A549 (cell line): ENCODE measurements at regions not wholly inside any gene's neighbourhood (a gene's known extent, or its start where the extent isn't known, plus 50 kb on each side); places are given as distances from the start of the nearest gene placed in this dataset.

Experiments used
- ATAC-seq, 2 experiments: fragments of 200-7000 bp in 1 of 2; fragments of >200 bp in 1 of 2; cut with Nextera tagmentation in 1 of 2; cut with Tn5 transposase in 1 of 2; 3 replicates each; pipeline versions ENCODE4 v1.8.0 to v1.9.1; 2018 to 2020; ENCODE audit warnings: mild to moderate bottlenecking in 1 of 2, moderate library complexity in 1 of 2
- CTCF ChIA-PET: fragments of 300-600 bp; sonication (Branson Sonifier 250); formaldehyde crosslinking; extraction: SDS; loops from one replicate; lab custom pipeline; 2021; ENCODE audit warnings: antibody characterized with exemption, inconsistent platforms; lab: Yijun Ruan, JAX
- POLR2A ChIA-PET: fragments of 350-600 bp; formaldehyde crosslinking; extraction: SDS; loops from one replicate; lab custom pipeline; 2021; ENCODE audit warnings: antibody characterized with exemption, inconsistent platforms; lab: Yijun Ruan, JAX
- DNase-seq, 2 experiments: peaks; one replicate each; pipeline versions ENCODE4 v3.0.0 to v3.0.0-alpha.2; 2011 to 2016; ENCODE audit warnings: low read depth in 1 of 2, low spot score in 1 of 2
- FAIRE-seq: peaks from 2 replicates; lab custom pipeline; 2011; peaks lifted over from hg19 to GRCh38; lab: Jason Lieb, UNC
- H3K27ac ChIP-seq, 2 experiments: fragments of >200 bp; sonication (Bioruptor Twin); formaldehyde crosslinking; 3 replicates each; pipeline ENCODE4 v1.5.1; 2016 to 2017
- H3K4me1 ChIP-seq: fragments of >200 bp; sonication (Bioruptor Twin); formaldehyde crosslinking; 3 replicates; pipeline ENCODE4 v1.6.1; 2016
- H3K4me2 ChIP-seq: fragments of >200 bp; sonication (Bioruptor Twin); formaldehyde crosslinking; 3 replicates; pipeline ENCODE4 v1.6.1; 2016
- H3K4me3 ChIP-seq: fragments of >200 bp; sonication (Bioruptor Twin); formaldehyde crosslinking; 3 replicates; pipeline ENCODE4 v1.5.1; 2016
- H3K9me3 ChIP-seq: fragments of >200 bp; sonication (Bioruptor Twin); formaldehyde crosslinking; 3 replicates; pipeline ENCODE4 v1.6.1; 2016
- BHLHE40 ChIP-seq: IDR thresholded peaks from 2 replicates; pipeline ENCODE4 v1.6.1; 2012; ENCODE audit warnings: low read depth, low read length, inconsistent platforms
- CBX2 ChIP-seq: fragments of 200-600 bp; sonication (generic); IDR thresholded peaks from 2 replicates; pipeline ENCODE4 v1.6.1; 2016; ENCODE audit warnings: low read depth, mild to moderate bottlenecking, borderline replicate concordance
- CEBPB ChIP-seq, 2 experiments: fragments of >200 bp in 1 of 2; sonication (Bioruptor Twin) in 1 of 2; formaldehyde crosslinking in 1 of 2; IDR thresholded peaks; 2 replicates each; pipeline ENCODE4 v1.6.1; 2012 to 2016
- CHD2 ChIP-seq: fragments of 150-350 bp; IDR thresholded peaks from 2 replicates; pipeline ENCODE4 v1.6.1; 2014; ENCODE audit warnings: low read length; ENCODE audit not compliant: partially characterized antibody
- ELK1 ChIP-seq: fragments of 150-350 bp; IDR thresholded peaks from 2 replicates; pipeline ENCODE4 v1.6.1; 2014; ENCODE audit warnings: low read depth, mild to moderate bottlenecking, low read length
- EP300 ChIP-seq, 2 experiments: fragments of >200 bp; sonication (Bioruptor Twin); formaldehyde crosslinking; IDR thresholded peaks; 2 replicates in 1 of 2; 3 replicates in 1 of 2; pipeline ENCODE4 v1.6.1; 2016 to 2017
- ESRRA ChIP-seq: fragments of 150-350 bp; IDR thresholded peaks from 2 replicates; pipeline ENCODE4 v1.6.1; 2014; ENCODE audit warnings: mild to moderate bottlenecking, low read length, borderline replicate concordance
- FOSB ChIP-seq: fragments of 250-450 bp; sonication (Bioruptor Pico); IDR thresholded peaks from 2 replicates; pipeline ENCODE4 v1.5.0; 2020; ENCODE audit warnings: mild to moderate bottlenecking, moderate library complexity
- FOSL2 ChIP-seq, 2 experiments: fragments of 450-650 bp in 1 of 2; fragments of >200 bp in 1 of 2; sonication (Bioruptor Twin) in 1 of 2; formaldehyde crosslinking; IDR thresholded peaks; 2 replicates each; pipeline versions ENCODE4 v1.5.0 to v1.6.1; 2016 to 2020; ENCODE audit warnings: mild to moderate bottlenecking in 1 of 2, moderate library complexity in 1 of 2
- HMGXB4 ChIP-seq: fragments of 250-450 bp; sonication (Bioruptor Pico); IDR thresholded peaks from 2 replicates; pipeline ENCODE4 v1.5.0; 2021; ENCODE audit warnings: mild to moderate bottlenecking, moderate library complexity, borderline replicate concordance
- HOXA7 ChIP-seq: fragments of 250-450 bp; sonication (Bioruptor Pico); IDR thresholded peaks from 2 replicates; pipeline ENCODE4 v1.5.0; 2020; ENCODE audit warnings: mild to moderate bottlenecking, moderate library complexity
- HOXB5 ChIP-seq: fragments of 250-450 bp; sonication (Bioruptor Pico); IDR thresholded peaks from 2 replicates; pipeline ENCODE4 v1.5.0; 2020; ENCODE audit warnings: mild to moderate bottlenecking, moderate library complexity
- JUN ChIP-seq, 2 experiments: fragments of >200 bp; sonication (Bioruptor Twin); formaldehyde crosslinking; IDR thresholded peaks; 2 replicates in 1 of 2; 3 replicates in 1 of 2; pipeline ENCODE4 v1.6.1; 2016 to 2017
- JUNB ChIP-seq: fragments of >200 bp; sonication (Bioruptor Twin); formaldehyde crosslinking; IDR thresholded peaks from 2 replicates; pipeline ENCODE4 v1.6.1; 2016
- MAFK ChIP-seq: fragments of 450-650 bp; IDR thresholded peaks from 2 replicates; pipeline ENCODE4 v1.6.1; 2014; ENCODE audit not compliant: partially characterized antibody
- NFE2L2 ChIP-seq: fragments of 150-350 bp; conservative IDR thresholded peaks from 2 replicates; pipeline ENCODE4 v1.6.1; 2014; ENCODE audit warnings: low read length
- NR3C1 ChIP-seq: fragments of >200 bp; sonication (Bioruptor Twin); formaldehyde crosslinking; IDR thresholded peaks from 3 replicates; pipeline ENCODE4 v1.6.1; 2017
- RAD21 ChIP-seq, 2 experiments: fragments of >200 bp in 1 of 2; sonication (Bioruptor Twin) in 1 of 2; formaldehyde crosslinking in 1 of 2; IDR thresholded peaks in 1 of 2; conservative IDR thresholded peaks in 1 of 2; 2 replicates in 1 of 2; 3 replicates in 1 of 2; pipeline ENCODE4 v1.6.1; 2012 to 2018; ENCODE audit warnings: inconsistent platforms in 1 of 2
- RARB ChIP-seq: fragments of 250-450 bp; sonication (Bioruptor Pico); IDR thresholded peaks from 2 replicates; pipeline ENCODE4 v1.8.0; 2021; ENCODE audit warnings: mild to moderate bottlenecking, moderate library complexity
- RCOR1 ChIP-seq: fragments of 150-350 bp; IDR thresholded peaks from 2 replicates; pipeline ENCODE4 v1.6.1; 2014; ENCODE audit warnings: antibody characterized with exemption, low read length, low read depth
- REST ChIP-seq: fragments of 200-600 bp; sonication (generic); IDR thresholded peaks from 2 replicates; pipeline ENCODE4 v1.6.1; 2016; ENCODE audit warnings: antibody characterized with exemption, mild to moderate bottlenecking, moderate library complexity
- RFX5 ChIP-seq: fragments of 450-650 bp; IDR thresholded peaks from 2 replicates; pipeline ENCODE4 v1.7.1; 2014; ENCODE audit warnings: antibody characterized with exemption, mild to moderate bottlenecking, moderate library complexity
- SREBF2 ChIP-seq: fragments of 450-650 bp; IDR thresholded peaks from 2 replicates; pipeline ENCODE4 v1.6.1; 2014; ENCODE audit warnings: mild to moderate bottlenecking, moderate library complexity
- TP53 ChIP-seq: fragments of 250-450 bp; sonication (Bioruptor Pico); IDR thresholded peaks from 2 replicates; pipeline ENCODE4 v1.5.0; 2021; ENCODE audit warnings: mild to moderate bottlenecking, moderate library complexity
- ZFP36 ChIP-seq: fragments of 450-650 bp; IDR thresholded peaks from 2 replicates; pipeline ENCODE4 v1.6.1; 2014; ENCODE audit warnings: borderline replicate concordance; ENCODE audit not compliant: partially characterized antibody
- ZNF302 ChIP-seq: fragments of 250-450 bp; sonication (Bioruptor Pico); IDR thresholded peaks from 2 replicates; pipeline ENCODE4 v1.9.0; 2021; ENCODE audit warnings: inconsistent platforms, mild to moderate bottlenecking, moderate library complexity
- ZSCAN20 ChIP-seq: fragments of 250-450 bp; sonication (Bioruptor Pico); IDR thresholded peaks from 2 replicates; pipeline ENCODE4 v1.8.0; 2022; ENCODE audit warnings: mild to moderate bottlenecking, moderate library complexity
- WGBS: methylation state at CpG from one replicate; pipeline ENCODE4 v1.1.6; 2017; ENCODE audit errors: missing lambda C conversion rate; 5-methylcytosine and 5-hydroxymethylcytosine counted together

- TF ChIP-seq BHLHE40 (no peak), SREBF2 (no peak), ELK1 (no peak), MAFK (no peak), RAD21 (conservative IDR thresholded peaks at IDR 0.05 in 1 of 2, IDR thresholded peaks at IDR 0.05 in 1 of 2) (no peak), ESRRA (no peak), HOXB5 (CRISPR knock-in tag) (no peak), ZSCAN20 (CRISPR knock-in tag) (no peak), RCOR1 (no peak), CBX2 (no peak), HMGXB4 (CRISPR knock-in tag) (no peak), RARB (CRISPR knock-in tag) (no peak), JUN (IDR thresholded peaks at IDR 0.05) (no peak), EP300 (IDR thresholded peaks at IDR 0.05) (no peak), NFE2L2 (no peak), CEBPB (IDR thresholded peaks at IDR 0.05) (no peak), HOXA7 (CRISPR knock-in tag) (no peak), FOSB (CRISPR knock-in tag) (no peak), FOSL2 (IDR thresholded peaks at IDR 0.05) (no peak), FOSL2 (CRISPR knock-in tag; IDR thresholded peaks at IDR 0.05) (no peak), TP53 (no peak)
- ATAC-seq (no peak), FAIRE-seq (no peak), DNase-seq (no peak)
- Histone ChIP-seq H3K4me3 (no peak overlapping the region), H3K4me2 (no peak overlapping the region), H3K27ac (no peak overlapping the region), H3K9me3 (no peaks in the 10 kb centered on the region), H3K4me1 (no peaks in the 10 kb centered on the region)
- ChIA-PET POLR2A (no interaction called here), CTCF (no interaction called here)
- WGBS = 2% methylated on average over 2 of the region's 2 CpGs
These were observed 1073.3 kb upstream of the ACVR2A start for GRCh38 chr2:146771531-146771930.

- H3K27ac ChIP-seq = no peak overlapping the region
- POLR2A ChIA-PET = no interaction called here
- no peak for TF ChIP-seq CHD2
- TF ChIP-seq REST = no peak
- no peak for TF ChIP-seq NR3C1
- no peak for TF ChIP-seq FOSL2 (IDR thresholded peaks at IDR 0.05)
- no peak for TF ChIP-seq FOSL2 (CRISPR knock-in tag; IDR thresholded peaks at IDR 0.05)
- no peak for TF ChIP-seq SREBF2
- no peak for TF ChIP-seq ZFP36
- no peak for TF ChIP-seq HOXA7 (CRISPR knock-in tag)
- no peak for TF ChIP-seq JUNB
- TF ChIP-seq ZNF302 (CRISPR knock-in tag) = no peak
- TF ChIP-seq HOXB5 (CRISPR knock-in tag) = no peak
- no peak for TF ChIP-seq RFX5
- TF ChIP-seq ZSCAN20 (CRISPR knock-in tag) = no peak
- TF ChIP-seq RAD21 (conservative IDR thresholded peaks at IDR 0.05 in 1 of 2, IDR thresholded peaks at IDR 0.05 in 1 of 2) = no peak
- TF ChIP-seq, all 56 proteins: peak for 0
- DNase-seq (no peak), ATAC-seq (no peak), FAIRE-seq (no peak)
- Histone ChIP-seq H3K4me2 (no peak overlapping the region), H3K9me3 (no peaks in the 10 kb centered on the region), H3K4me1 (no peaks in the 10 kb centered on the region), H3K4me3 (no peak overlapping the region)
- CTCF ChIA-PET = no interaction called here
- 3% methylated on average over 4 of the region's 4 CpGs for WGBS
These were observed 1080.5 kb upstream of the ACVR2A start for GRCh38 chr2:146764301-146764700.
